ENCODE measurements at regions not wholly inside any gene's neighbourhood (a gene's known extent, or its start where the extent isn't known, plus 50 kb on each side); places are given as distances from the start of the nearest gene placed in this dataset.

DNA sequence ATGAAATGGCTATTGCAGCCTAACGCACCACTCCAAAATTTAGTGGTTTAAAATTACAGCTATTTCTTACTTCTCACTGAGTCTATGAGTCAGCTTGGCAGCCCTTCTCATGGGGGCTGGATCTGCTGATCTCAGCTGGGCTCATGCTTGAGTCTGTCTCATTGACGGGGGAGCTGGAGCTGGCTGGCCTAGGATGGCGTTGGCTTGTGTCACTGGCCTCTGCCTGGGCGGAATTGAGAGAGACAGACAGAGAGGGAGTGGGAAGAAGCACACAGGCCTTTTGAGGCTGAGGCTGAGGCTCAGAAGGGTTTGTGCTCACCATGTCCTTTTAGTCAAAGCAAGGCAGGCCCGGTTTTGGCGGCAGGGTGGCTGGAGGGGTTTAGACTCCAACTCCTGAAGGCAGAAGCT is 412.1 kb upstream of the MYT1L start:
- TF ChIP-seq, protein P1, sequence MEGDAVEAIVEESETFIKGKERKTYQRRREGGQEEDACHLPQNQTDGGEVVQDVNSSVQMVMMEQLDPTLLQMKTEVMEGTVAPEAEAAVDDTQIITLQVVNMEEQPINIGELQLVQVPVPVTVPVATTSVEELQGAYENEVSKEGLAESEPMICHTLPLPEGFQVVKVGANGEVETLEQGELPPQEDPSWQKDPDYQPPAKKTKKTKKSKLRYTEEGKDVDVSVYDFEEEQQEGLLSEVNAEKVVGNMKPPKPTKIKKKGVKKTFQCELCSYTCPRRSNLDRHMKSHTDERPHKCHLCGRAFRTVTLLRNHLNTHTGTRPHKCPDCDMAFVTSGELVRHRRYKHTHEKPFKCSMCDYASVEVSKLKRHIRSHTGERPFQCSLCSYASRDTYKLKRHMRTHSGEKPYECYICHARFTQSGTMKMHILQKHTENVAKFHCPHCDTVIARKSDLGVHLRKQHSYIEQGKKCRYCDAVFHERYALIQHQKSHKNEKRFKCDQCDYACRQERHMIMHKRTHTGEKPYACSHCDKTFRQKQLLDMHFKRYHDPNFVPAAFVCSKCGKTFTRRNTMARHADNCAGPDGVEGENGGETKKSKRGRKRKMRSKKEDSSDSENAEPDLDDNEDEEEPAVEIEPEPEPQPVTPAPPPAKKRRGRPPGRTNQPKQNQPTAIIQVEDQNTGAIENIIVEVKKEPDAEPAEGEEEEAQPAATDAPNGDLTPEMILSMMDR (IDR thresholded peaks at IDR 0.05): no peak
- TF ChIP-seq EZH2 (IDR thresholded peaks at IDR 0.05) (no peak), EZH2phosphoT487 (IDR thresholded peaks at IDR 0.05) (no peak)
